HG02840 (cell line): ENCODE measurements at regions not wholly inside any gene's neighbourhood (a gene's known extent, or its start where the extent isn't known, plus 50 kb on each side); places are given as distances from the start of the nearest gene placed in this dataset.
"Not testable (repeated sequence)": the region's sequence is repeated elsewhere in the genome, so short reads cannot be mapped to it uniquely, and the experiment has no call there.

Experiments used
- ATAC-seq: cut with Tn5 transposase; IDR thresholded peaks from one replicate; pipeline ENCODE4 v1.9.1; 2021; ENCODE audit warnings: mild to moderate bottlenecking, moderate library complexity, moderate number of reproducible peaks; ENCODE audit not compliant: unreplicated experiment, low FRiP score

DNA sequence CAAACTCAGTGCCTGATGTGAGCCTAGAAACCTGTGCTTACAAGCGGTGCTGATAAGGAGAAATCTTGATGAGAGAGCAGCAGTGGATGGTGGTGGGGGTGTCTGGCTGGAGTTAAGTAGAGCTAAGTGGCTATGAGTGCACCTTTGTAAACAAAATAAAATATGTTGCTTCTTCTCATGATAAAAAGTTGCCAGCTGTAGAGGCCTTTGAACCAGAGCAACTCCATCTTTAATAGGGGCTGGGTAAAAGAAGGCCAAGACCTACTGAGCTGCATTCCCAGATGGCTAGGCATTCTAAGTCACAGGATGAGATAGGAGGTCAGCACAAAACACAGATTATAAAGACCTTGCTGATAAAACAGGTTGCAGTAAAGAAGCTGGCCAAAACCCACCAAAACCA lies 107.6 kb upstream of the FAM3C start:
- no peak for ATAC-seq

DNA sequence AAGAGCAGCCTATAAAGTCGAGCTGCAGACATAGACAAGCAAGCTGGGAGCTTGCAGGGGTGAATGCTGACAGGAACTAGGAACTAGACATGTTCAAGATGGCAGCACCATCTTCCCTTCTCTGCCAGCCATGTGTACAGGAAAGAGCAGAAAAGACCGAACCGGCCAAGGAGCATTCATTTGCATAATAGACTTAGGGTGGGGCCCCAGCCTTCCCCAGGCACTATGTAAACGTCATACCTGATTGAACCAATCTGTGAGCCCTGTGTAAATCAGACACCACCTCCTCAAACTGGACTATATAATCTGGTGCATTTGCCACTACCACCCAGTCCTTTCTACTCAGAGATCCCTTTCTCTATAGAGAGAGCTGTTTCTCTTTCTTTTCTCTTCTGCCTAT lies 106.9 kb upstream of the FAM3C start:
- ATAC-seq = no peak

- no peak for ATAC-seq
These were observed 105.5 kb upstream of the FAM3C start for GRCh38 chr7:121501566-121501965.

DNA sequence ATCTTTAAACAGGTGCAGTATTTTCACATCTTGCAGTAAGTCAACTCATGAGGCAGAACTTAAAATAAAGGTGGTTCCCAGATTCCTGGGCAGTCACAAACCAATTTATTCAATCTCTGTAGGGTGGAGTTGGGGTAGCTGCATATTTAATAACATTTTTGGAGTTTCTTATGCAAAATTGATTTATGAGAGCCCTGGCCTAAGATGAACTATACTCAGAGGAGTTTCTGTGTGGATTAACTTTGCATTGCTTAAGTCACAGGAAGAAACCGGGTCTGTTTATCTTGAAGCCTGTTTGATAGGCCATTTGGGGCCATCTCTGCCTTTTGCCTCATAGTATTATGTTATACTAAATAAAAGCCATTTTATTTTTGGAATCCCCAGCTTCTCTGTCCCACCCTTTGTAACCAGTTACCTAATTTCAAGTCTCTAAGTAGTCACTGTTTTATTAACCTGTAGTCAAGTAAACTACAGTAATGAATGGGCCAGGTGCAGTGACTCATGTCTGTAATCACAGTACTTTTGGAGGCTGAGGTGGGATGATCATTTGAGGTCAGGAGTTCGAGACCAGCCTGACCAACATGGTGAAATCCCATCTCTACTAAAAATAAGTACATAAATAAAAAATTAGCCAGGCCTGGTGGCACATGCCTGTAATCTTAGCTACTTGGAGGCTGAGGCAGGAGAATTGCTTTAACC lies 104.4 kb upstream of the FAM3C start:
- no peak for ATAC-seq

GRCh38 chr7:121499624-121500023 lies 103.5 kb upstream of the FAM3C start:
- no peak for ATAC-seq

DNA sequence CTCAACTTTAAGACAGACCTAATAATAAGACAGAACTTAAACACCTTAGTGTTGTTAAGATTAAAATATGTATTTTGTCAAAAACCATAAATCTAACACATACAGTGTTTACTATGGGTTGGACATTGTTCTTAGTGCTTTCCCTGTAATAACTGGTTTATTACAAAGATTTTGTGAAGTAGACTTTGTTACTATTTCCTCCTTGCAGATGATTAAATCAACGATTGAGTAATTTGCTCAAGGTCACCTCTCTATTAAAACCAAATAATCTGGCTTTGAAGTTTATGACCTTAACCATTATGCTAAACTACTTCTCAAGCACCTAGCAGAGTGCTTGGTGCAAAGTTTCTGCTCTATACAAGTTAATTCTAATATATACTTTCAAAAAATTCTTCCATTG lies 102.7 kb upstream of the FAM3C start:
- no peak for ATAC-seq

- ATAC-seq = not testable (repeated sequence)
These were observed 101.4 kb upstream of the FAM3C start for GRCh38 chr7:121497545-121497944.

- ATAC-seq = no peak
These were observed 98.4 kb upstream of the FAM3C start for GRCh38 chr7:121494516-121494915.

DNA sequence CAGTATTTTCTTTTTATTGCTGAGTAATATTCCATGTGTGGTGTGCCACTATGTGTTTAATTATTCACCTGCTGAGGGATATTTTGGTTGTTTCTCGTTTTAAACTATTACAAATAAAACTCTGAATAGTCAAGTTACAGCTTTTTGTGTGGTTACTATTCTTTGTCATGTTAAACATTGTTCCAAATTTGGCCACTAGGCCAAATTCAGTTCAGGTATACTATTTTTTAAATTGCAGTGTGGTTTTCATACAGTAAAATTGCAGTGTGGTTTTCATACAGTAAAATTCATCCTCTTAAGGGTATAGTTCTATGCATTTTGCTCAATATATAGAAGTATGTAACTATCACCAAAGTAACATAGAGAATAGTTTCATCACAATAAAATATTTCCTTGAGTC lies 97.4 kb upstream of the FAM3C start:
- ATAC-seq = no peak

DNA sequence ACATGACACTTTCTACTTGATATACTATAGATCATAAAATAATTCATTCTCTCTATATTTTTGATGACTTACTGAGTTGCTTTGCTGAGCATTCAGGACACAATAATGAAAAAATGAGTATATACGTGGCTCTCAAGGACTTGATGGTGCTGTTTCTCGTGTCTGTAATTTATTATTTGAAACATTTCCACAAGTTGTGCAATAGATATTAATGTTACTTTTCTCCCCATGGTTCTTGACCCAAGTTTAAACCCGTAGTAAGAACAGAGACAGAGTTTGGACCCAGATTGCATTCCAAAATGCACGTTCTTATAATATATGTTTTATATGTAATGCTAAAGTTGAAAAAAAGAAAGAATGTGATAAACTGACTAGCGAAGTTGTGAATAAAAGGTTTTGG lies 94.2 kb upstream of the FAM3C start:
- ATAC-seq = no peak

- ATAC-seq = no peak
These were observed 93.3 kb upstream of the FAM3C start for GRCh38 chr7:121489440-121489839.

- ATAC-seq = no peak
These were observed 92.1 kb upstream of the FAM3C start for GRCh38 chr7:121488111-121488650.

GRCh38 chr7:121486590-121486989 lies 90.5 kb upstream of the FAM3C start:
- ATAC-seq = no peak

GRCh38 chr7:121485467-121486243 lies 89.5 kb upstream of the FAM3C start:
- ATAC-seq = no peak

DNA sequence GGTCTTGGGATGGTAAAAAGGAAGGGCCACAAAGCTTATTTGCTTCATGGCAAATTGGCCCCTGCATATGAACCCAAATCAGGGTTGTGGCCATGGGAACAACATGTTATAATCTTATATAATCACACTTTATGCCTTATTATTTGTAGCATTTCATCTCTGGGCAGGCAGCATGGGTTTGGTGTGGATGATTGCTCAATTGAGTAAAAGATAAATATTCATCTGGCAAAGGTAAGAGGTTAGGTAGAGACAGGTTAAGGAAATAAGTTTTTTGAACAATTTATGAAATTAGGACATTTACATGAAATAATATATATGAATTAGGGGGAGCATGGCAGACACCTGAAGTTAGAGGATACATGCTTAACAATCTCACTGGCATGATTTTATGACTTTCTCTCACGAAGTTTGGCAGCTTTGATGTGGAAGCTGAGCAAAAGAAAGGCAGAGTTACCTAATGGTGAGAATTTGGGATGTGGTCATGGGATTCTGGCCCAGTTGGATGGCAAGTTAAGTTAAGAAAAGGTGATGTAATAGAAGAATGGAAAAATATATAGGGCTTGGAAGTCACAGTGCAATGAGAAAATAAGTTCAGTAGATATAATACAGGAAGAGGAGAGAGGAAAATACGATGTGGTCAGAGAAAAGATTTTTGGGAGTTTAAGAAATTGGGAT lies 88.1 kb upstream of the FAM3C start:
- ATAC-seq = no peak

GRCh38 chr7:121480566-121481335 lies 84.6 kb upstream of the FAM3C start:
- no peak for ATAC-seq

- ATAC-seq = no peak
These were observed 84.0 kb upstream of the FAM3C start for GRCh38 chr7:121480058-121480457.

- ATAC-seq = no peak
These were observed 83.4 kb upstream of the FAM3C start for GRCh38 chr7:121479466-121479865.

- no peak for ATAC-seq
These were observed 79.7 kb upstream of the FAM3C start for GRCh38 chr7:121475806-121476205.

DNA sequence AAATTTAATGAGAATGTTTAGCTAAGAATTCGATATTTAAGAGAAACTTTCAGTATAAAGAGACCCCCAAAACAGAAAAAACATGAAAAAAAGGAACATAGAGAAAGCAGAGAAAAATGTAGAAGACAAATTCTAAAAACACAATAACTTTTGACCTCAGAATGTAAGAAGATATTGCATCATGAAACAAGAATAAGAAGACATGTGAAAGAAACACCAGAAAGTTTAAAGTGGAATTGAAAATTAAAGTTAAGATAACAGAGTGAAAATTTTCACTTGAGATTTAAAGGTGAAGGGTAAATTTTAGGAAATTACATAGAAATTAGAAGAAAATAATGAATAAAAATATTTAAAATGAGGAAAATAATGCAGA lies 78.2 kb upstream of the FAM3C start:
- ATAC-seq = no peak
